ENCODE measurements at regions not wholly inside any gene's neighbourhood (a gene's known extent, or its start where the extent isn't known, plus 50 kb on each side); places are given as distances from the start of the nearest gene placed in this dataset.
"Not testable (repeated sequence)": the region's sequence is repeated elsewhere in the genome, so short reads cannot be mapped to it uniquely, and the experiment has no call there.

DNA sequence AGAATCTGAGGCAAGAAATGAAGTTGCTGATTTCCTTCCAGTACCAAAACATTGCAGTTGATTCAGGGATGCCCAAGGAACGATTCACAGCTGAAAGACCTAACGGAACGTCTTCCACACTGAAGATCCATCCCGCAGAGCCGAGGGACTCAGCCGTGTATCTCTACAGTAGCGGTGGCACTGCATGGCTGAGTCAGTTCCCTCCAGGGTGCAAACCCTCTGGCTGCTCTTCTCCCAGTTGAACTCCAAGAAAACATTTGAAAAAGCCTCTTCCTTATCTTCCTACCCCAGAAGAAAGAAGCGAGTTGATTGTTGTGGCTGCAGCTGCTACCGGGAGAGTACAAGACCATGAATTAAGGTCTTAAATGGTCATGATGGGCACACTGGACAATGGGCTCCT lies 147.1 kb upstream of the PRSS1 start:
- no peak for DNase-seq

DNA sequence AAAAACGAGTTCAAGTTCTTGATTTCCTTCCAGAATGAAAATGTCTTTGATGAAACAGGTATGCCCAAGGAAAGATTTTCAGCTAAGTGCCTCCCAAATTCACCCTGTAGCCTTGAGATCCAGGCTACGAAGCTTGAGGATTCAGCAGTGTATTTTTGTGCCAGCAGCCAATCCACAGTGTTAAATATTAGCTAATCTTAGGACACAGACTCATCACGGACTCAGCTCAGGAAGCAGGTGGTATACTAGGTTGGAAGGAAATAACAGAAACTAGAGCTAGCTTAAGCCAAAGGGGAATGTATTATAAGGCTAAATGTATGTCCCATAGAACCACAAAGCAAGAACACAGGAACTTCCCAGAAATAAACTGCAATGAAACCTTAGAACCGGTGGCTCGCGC lies 151.0 kb upstream of the PRSS1 start:
- DNase-seq, result no peak

GRCh38 chr7:142597547-142597946 lies 151.7 kb upstream of the PRSS1 start:
- no peak for DNase-seq

- DNase-seq, result no peak
Measured at GRCh38 chr7:142595816-142596516, 153.3 kb upstream of the PRSS1 start.

GRCh38 chr7:142594078-142594477 lies 155.2 kb upstream of the PRSS1 start:
- no peak for DNase-seq

GRCh38 chr7:142593106-142593505 lies 156.2 kb upstream of the PRSS1 start:
- DNase-seq, result no peak

- no peak for DNase-seq
Measured at GRCh38 chr7:142592664-142593063, 156.6 kb upstream of the PRSS1 start.

GRCh38 chr7:142592231-142592630 lies 157.0 kb upstream of the PRSS1 start:
- no peak for DNase-seq

GRCh38 chr7:142590830-142591457 lies 158.3 kb upstream of the PRSS1 start:
- no peak for DNase-seq

DNA sequence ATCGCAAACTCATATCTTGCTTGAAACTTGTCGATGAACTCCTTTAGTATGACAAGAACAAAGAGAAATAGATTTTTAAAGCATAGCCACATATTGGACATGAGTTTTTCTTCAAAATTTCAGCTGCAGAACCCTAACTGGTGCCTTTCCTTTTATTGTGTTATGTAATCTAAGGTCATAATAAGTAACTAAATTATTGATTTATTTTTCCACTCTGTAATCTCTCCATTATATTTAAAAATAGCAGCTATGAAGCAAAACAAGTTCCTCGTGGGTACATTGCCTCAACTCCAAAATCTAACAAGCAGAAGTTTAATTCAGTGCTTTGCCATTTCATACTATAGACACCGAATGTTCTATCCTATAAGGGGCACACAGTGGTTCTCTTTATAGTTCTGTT lies 159.2 kb upstream of the PRSS1 start:
- DNase-seq, result no peak

GRCh38 chr7:142587578-142588191 lies 161.6 kb upstream of the PRSS1 start:
- no peak for DNase-seq

GRCh38 chr7:142586611-142587010 lies 162.7 kb upstream of the PRSS1 start:
- no peak for DNase-seq

DNA sequence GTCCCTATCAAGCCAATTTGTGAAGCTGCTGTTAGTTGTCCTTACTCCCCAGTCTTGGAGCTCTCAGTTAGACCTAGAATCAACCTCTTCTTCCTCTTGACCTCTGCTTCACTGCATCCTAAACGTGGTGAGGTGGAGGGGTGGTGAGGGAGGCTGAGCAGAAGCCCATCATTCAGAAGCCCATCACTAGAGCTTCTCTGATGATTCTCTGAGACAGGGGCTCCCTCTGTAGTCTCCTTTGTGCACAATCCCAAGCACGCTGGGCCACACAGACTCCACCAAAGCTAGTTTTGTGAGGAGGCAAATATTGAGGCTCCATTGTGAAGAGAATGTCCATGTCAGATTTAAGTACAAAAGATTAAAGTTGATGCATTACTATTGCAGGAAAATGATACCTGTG lies 163.8 kb upstream of the PRSS1 start:
- no peak for DNase-seq

DNA sequence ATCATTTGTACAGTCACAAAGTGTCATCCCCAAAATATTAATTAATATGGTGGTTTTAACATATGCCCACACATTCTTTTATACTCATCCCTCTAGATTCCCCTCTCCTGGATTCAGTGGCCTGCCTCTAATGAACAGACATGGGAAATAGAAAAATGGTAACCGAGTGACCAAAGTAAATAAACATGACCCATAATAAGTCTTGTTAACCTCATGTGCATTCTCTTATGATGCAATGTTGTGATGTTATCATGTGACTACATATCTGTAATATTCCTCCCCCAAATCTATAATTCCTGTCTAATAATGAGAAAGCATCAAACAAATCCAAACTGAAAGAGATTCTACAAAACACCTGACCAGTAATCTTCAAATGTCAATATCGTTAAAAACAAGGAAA lies 164.5 kb upstream of the PRSS1 start:
- no peak for DNase-seq

- no peak for DNase-seq
Measured at GRCh38 chr7:142583446-142583845, 165.8 kb upstream of the PRSS1 start.

- no peak for DNase-seq
Measured at GRCh38 chr7:142582351-142582750, 166.9 kb upstream of the PRSS1 start.

DNA sequence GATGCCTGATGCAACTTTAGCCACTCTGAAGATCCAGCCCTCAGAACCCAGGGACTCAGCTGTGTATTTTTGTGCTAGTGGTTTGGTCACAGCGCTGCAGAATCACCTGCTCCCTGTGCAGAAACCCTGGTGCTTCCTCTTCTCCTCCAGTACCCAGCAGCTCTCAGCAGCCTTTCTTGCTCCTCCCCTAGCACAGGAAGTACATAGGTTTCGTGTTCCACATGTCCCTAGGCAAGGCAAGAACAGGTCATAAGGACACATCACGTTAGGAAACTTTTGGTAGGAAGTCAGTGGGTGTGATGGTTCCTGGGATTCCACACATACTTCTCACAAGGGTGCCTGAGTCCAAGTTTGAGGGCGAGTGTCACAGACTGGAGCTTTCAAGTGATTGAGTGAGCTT lies 167.9 kb upstream of the PRSS1 start:
- DNase-seq, result no peak

DNA sequence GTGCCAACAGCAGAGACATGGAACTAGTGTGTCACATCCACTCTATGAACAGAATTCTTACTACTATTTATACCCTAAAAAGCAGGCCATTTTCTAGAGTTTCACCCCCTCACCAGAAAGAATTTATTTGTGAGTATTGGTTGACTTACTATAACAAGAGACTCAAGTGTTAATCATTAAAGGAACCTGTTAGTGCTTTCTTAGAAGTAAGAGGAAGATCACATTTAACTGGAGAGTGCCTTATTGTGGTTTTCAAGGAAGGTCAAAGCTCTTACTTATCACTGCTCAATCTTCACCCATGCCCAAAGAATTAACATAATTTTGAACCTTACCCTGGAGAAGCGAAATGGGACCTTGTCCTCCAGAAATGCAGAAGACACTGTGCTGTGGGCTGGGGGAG lies 169.3 kb upstream of the PRSS1 start:
- DNase-seq, result no peak

DNA sequence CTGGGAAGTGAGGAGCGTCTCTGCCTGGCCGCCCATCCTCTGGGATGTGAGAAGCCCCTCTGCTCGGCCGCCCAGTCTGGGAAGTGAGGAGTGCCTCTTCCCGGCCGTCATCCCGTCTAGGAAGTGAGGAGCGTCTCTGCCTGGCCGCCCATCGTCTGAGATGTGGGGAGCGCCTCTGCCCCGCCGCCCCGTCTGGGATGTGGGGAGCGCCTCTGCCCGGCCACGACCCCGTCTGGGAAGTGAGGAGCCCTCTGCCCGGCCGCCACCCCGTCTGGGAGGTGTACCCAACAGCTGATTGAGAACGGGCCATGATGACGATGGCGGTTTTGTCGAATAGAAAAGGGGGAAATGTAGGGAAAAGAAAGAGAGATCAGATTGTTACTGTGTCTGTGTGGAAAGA lies 173.9 kb upstream of the PRSS1 start:
- not testable (repeated sequence) for DNase-seq

GRCh38 chr7:142571581-142571980 lies 177.7 kb upstream of the PRSS1 start:
- no peak for DNase-seq

GRCh38 chr7:142569851-142570250 lies 179.4 kb upstream of the PRSS1 start:
- DNase-seq, result no peak

- DNase-seq, result no peak
Measured at GRCh38 chr7:142568435-142569097, 180.7 kb upstream of the PRSS1 start.

DNA sequence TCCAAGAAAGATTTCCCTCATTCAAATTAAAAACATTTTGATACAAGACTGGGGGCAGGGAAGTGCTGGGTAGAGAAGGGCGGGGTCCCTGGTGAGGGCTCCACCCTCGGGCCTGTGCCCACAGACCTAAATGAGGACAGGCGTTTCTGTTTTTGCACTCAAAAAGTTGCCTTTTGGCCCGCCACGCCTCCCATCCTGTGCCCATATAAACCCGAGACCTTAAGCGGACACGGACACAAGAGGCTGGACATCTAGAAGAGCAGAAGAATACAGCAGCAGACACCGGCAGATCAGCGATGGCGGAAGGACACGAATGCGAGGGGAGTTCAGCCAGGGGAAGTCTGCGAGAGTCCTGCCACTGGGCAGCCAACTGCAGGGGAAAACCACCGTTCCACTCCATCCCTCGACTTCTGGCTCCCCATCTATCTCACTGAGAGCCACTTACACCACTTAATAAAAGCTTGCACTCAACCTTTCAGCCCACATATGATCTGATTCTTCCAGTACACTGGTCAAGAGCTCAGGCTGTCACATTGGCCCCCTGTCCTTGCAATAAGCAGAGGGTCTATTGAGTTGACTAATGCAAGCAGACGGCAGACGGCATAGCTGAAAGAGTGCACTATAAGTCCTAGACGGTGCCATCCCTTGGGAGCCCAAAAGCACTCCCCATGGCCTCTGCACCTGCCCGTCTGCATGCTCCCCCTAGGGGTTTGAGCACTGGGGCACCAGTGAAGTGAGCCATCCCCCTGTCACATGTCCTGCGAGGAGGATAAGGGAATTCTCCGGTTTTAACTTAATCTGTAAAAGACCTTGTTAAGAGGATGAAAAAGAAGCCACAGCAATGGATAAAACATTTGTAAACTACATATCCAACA lies 181.8 kb upstream of the PRSS1 start:
- no peak for DNase-seq

Measured in activated CD4-positive, alpha-beta T cell treated with anti-CD3 and anti-CD28 coated beads for 1 hour (primary cell).